ENCODE measurements at regions not wholly inside any gene's neighbourhood (a gene's known extent, or its start where the extent isn't known, plus 50 kb on each side); places are given as distances from the start of the nearest gene placed in this dataset.

GRCh38 chr3:7820969-7821368 lies 680.7 kb upstream of the LMCD1 start:
- DNase-seq (ENCODE audit: low spot score), result no peak
- WGBS, result 96% methylated on average over 2 of the region's 2 CpGs
- H3K4me3 ChIP-seq (ENCODE audit: low read depth in 1 of 3, low read length in 3 of 3), result no peak overlapping the region
- peaks cover 0 to 6% (median under 1%) of the 10 kb centered on the region in 4 donors for H3K9me3 ChIP-seq (ENCODE audit: control insufficient read depth in 4 of 4, low read length in 3 of 4)
- no peaks in the 10 kb centered on the region for H3K4me1 ChIP-seq (ENCODE audit: control insufficient read depth in 4 of 4, insufficient read depth in 4 of 4, low read length in 3 of 4)
- peaks cover 0 to 3% (median 0%) of the 10 kb centered on the region in 4 donors for H3K27me3 ChIP-seq (ENCODE audit: control insufficient read depth in 4 of 4, insufficient read depth in 4 of 4, low read length in 3 of 4)
- TF ChIP-seq YY1 (IDR thresholded peaks at IDR 0.05), result no peak
- TF ChIP-seq CTCF (IDR thresholded peaks at IDR 0.05; ENCODE audit: low read depth, low read length, missing input control), result no peak
- no peak for TF ChIP-seq RAD21 (IDR thresholded peaks at IDR 0.05)
- no peak for TF ChIP-seq TAF1 (conservative IDR thresholded peaks at IDR 0.05)
- H3K27ac ChIP-seq (ENCODE audit: low read depth in 1 of 2, low read length in 2 of 2), result no peak overlapping the region
- no peaks in the 10 kb centered on the region for H3K36me3 ChIP-seq (ENCODE audit: control insufficient read depth in 4 of 4, insufficient read depth in 3 of 4, low read depth in 1 of 4, low read length in 3 of 4)
- H3K9ac ChIP-seq (ENCODE audit: low read depth in 1 of 2, low read length in 2 of 2), result no peak overlapping the region

- no peak overlapping the region for H3K27ac ChIP-seq (ENCODE audit: low read depth in 1 of 2, low read length in 2 of 2)
- peaks cover 0 to 6% (median under 1%) of the 10 kb centered on the region in 4 donors for H3K9me3 ChIP-seq (ENCODE audit: control insufficient read depth in 4 of 4, low read length in 3 of 4)
- WGBS, result 79% methylated on average over 1 of the region's 1 CpG
- H3K36me3 ChIP-seq (ENCODE audit: control insufficient read depth in 4 of 4, insufficient read depth in 3 of 4, low read depth in 1 of 4, low read length in 3 of 4), result no peaks in the 10 kb centered on the region
- no peaks in the 10 kb centered on the region for H3K4me1 ChIP-seq (ENCODE audit: control insufficient read depth in 4 of 4, insufficient read depth in 4 of 4, low read length in 3 of 4)
- no peak for DNase-seq (ENCODE audit: low spot score)
- H3K9ac ChIP-seq (ENCODE audit: low read depth in 1 of 2, low read length in 2 of 2), result no peak overlapping the region
- TF ChIP-seq ZBTB33 (IDR thresholded peaks at IDR 0.05), result no peak
- TF ChIP-seq GABPA (IDR thresholded peaks at IDR 0.05 in 1 of 2, conservative IDR thresholded peaks at IDR 0.05 in 1 of 2), result no peak
- no peak for TF ChIP-seq FOXA1 (IDR thresholded peaks at IDR 0.05)
- no peak for TF ChIP-seq TAF1 (conservative IDR thresholded peaks at IDR 0.05)
- no peak for TF ChIP-seq RAD21 (IDR thresholded peaks at IDR 0.05)
- TF ChIP-seq NR2F2 (IDR thresholded peaks at IDR 0.05), result no peak
- no peak for TF ChIP-seq ATF3 (IDR thresholded peaks at IDR 0.05)
- no peak for TF ChIP-seq CTCF (IDR thresholded peaks at IDR 0.05; ENCODE audit: low read depth, low read length, missing input control)
- TF ChIP-seq MAX (IDR thresholded peaks at IDR 0.05), result no peak
- no peak for TF ChIP-seq FOXA2 (IDR thresholded peaks at IDR 0.05)
- TF ChIP-seq YY1 (IDR thresholded peaks at IDR 0.05), result no peak
- TF ChIP-seq HNF4G (IDR thresholded peaks at IDR 0.05), result no peak
- H3K4me3 ChIP-seq (ENCODE audit: low read depth in 1 of 3, low read length in 3 of 3), result no peak overlapping the region
- peaks cover 0 to 3% (median 0%) of the 10 kb centered on the region in 4 donors for H3K27me3 ChIP-seq (ENCODE audit: control insufficient read depth in 4 of 4, insufficient read depth in 4 of 4, low read length in 3 of 4)
These were observed 679.8 kb upstream of the LMCD1 start for GRCh38 chr3:7821858-7822257.
